GM20000 (cell line): ENCODE measurements at regions not wholly inside any gene's neighbourhood (a gene's known extent, or its start where the extent isn't known, plus 50 kb on each side); places are given as distances from the start of the nearest gene placed in this dataset.
"Not testable (repeated sequence)": the region's sequence is repeated elsewhere in the genome, so short reads cannot be mapped to it uniquely, and the experiment has no call there.

Experiments
- DNase-seq: peaks from one replicate; pipeline ENCODE4 v3.0.0; 2012; ENCODE audit warnings: low spot score
- CTCF ChIP-seq: IDR thresholded peaks from 2 replicates; pipeline ENCODE4 v1.5.1; 2012; ENCODE audit warnings: mild to moderate bottlenecking, control low read depth; ENCODE audit errors: extremely low read depth, missing control alignments

GRCh38 chr3:61425356-61425755 lies 136.0 kb upstream of the PTPRG start:
- no peak for DNase-seq

GRCh38 chr3:61429106-61429505 lies 132.3 kb upstream of the PTPRG start:
- TF ChIP-seq CTCF, result no peak
- no peak for DNase-seq

More at GRCh38 chr3:61425356-61425755, 136.0 kb upstream of the PTPRG start:
- TF ChIP-seq CTCF, result no peak

GRCh38 chr3:61434901-61435300 lies 126.5 kb upstream of the PTPRG start:
- not testable (repeated sequence) for DNase-seq

GRCh38 chr3:61435361-61435760 lies 126.0 kb upstream of the PTPRG start:
- not testable (repeated sequence) for DNase-seq

GRCh38 chr3:61438253-61439121 lies 122.9 kb upstream of the PTPRG start:
- TF ChIP-seq CTCF, result no peak
- DNase-seq, result no peak

GRCh38 chr3:61439122-61439458 lies 122.3 kb upstream of the PTPRG start:
- no peak for TF ChIP-seq CTCF
- DNase-seq, result no peak

GRCh38 chr3:61442696-61443095 lies 118.7 kb upstream of the PTPRG start:
- DNase-seq, result no peak
- TF ChIP-seq CTCF, result no peak

GRCh38 chr3:61443886-61444285 lies 117.5 kb upstream of the PTPRG start:
- DNase-seq, result no peak
- TF ChIP-seq CTCF, result no peak
